Globus pallidus (tissue), 1 donor: ENCODE measurements at regions not wholly inside any gene's neighbourhood (a gene's known extent, or its start where the extent isn't known, plus 50 kb on each side); places are given as distances from the start of the nearest gene placed in this dataset.
"Not testable (repeated sequence)": the region's sequence is repeated elsewhere in the genome, so short reads cannot be mapped to it uniquely, and the experiment has no call there.

Experiments
- DNase-seq: peaks from one replicate; pipeline ENCODE4 v3.0.0-alpha.2; 2015; ENCODE audit warnings: low spot score

GRCh38 chr5:3341446-3342240, 254.0 kb upstream of the IRX1 start:
- no peak for DNase-seq

GRCh38 chr5:3340471-3340870, 255.2 kb upstream of the IRX1 start:
- DNase-seq, result no peak

- no peak for DNase-seq
These were observed 255.9 kb upstream of the IRX1 start for GRCh38 chr5:3339798-3340115.

GRCh38 chr5:3339092-3339797, 256.4 kb upstream of the IRX1 start:
- no peak for DNase-seq

- DNase-seq, result no peak
These were observed 257.7 kb upstream of the IRX1 start for GRCh38 chr5:3337812-3338541.

GRCh38 chr5:3336666-3337065, 259.0 kb upstream of the IRX1 start:
- DNase-seq, result no peak

- no peak for DNase-seq
These were observed 260.3 kb upstream of the IRX1 start for GRCh38 chr5:3335301-3335700.

GRCh38 chr5:3333836-3334235, 261.8 kb upstream of the IRX1 start:
- DNase-seq, result no peak

- no peak for DNase-seq
These were observed 262.5 kb upstream of the IRX1 start for GRCh38 chr5:3333105-3333504.

- DNase-seq, result no peak
These were observed 263.8 kb upstream of the IRX1 start for GRCh38 chr5:3331819-3332218.

GRCh38 chr5:3330442-3330841, 265.2 kb upstream of the IRX1 start:
- DNase-seq, result no peak

- DNase-seq, result no peak
These were observed 266.2 kb upstream of the IRX1 start for GRCh38 chr5:3329427-3329826.

GRCh38 chr5:3326841-3327232, 268.8 kb upstream of the IRX1 start:
- no peak for DNase-seq

GRCh38 chr5:3325972-3326840, 269.4 kb upstream of the IRX1 start:
- DNase-seq, result no peak

- no peak for DNase-seq
These were observed 270.2 kb upstream of the IRX1 start for GRCh38 chr5:3325201-3325971.

- no peak for DNase-seq
These were observed 271.1 kb upstream of the IRX1 start for GRCh38 chr5:3324421-3325101.

GRCh38 chr5:3323966-3324365, 271.7 kb upstream of the IRX1 start:
- DNase-seq, result not testable (repeated sequence)

- no peak for DNase-seq
These were observed 272.5 kb upstream of the IRX1 start for GRCh38 chr5:3323144-3323543.

- DNase-seq, result no peak
These were observed 273.0 kb upstream of the IRX1 start for GRCh38 chr5:3322642-3323041.

- DNase-seq, result no peak
These were observed 273.7 kb upstream of the IRX1 start for GRCh38 chr5:3321923-3322322.
